ENCODE measurements at regions not wholly inside any gene's neighbourhood (a gene's known extent, or its start where the extent isn't known, plus 50 kb on each side); places are given as distances from the start of the nearest gene placed in this dataset.
"Not testable (repeated sequence)": the region's sequence is repeated elsewhere in the genome, so short reads cannot be mapped to it uniquely, and the experiment has no call there.

- no peak for DNase-seq
Measured at GRCh38 chr1:83505148-83505547, 493.8 kb downstream of the TTLL7 start.

GRCh38 chr1:83503153-83503552 is 495.8 kb downstream of the TTLL7 start:
- no peak for DNase-seq

- no peak for DNase-seq
Measured at GRCh38 chr1:83500987-83501591, 497.8 kb downstream of the TTLL7 start.

- no peak for DNase-seq
Measured at GRCh38 chr1:83500531-83500930, 498.4 kb downstream of the TTLL7 start.

- DNase-seq: no peak
Measured at GRCh38 chr1:83499998-83500397, 498.9 kb downstream of the TTLL7 start.

- DNase-seq: no peak
Measured at GRCh38 chr1:83497563-83497962, 501.4 kb downstream of the TTLL7 start.

- no peak for DNase-seq
Measured at GRCh38 chr1:83495560-83495959, 503.4 kb downstream of the TTLL7 start.

GRCh38 chr1:83493633-83494032 is 505.3 kb downstream of the TTLL7 start:
- no peak for DNase-seq

- DNase-seq: no peak
Measured at GRCh38 chr1:83491930-83492329, 507.0 kb downstream of the TTLL7 start.

- no peak for DNase-seq
Measured at GRCh38 chr1:83490988-83491387, 507.9 kb downstream of the TTLL7 start.

GRCh38 chr1:83488105-83488504 is 510.8 kb downstream of the TTLL7 start:
- not testable (repeated sequence) for DNase-seq

GRCh38 chr1:83487460-83487859 is 511.5 kb downstream of the TTLL7 start:
- not testable (repeated sequence) for DNase-seq

- not testable (repeated sequence) for DNase-seq
Measured at GRCh38 chr1:83485314-83486019, 513.5 kb downstream of the TTLL7 start.

- not testable (repeated sequence) for DNase-seq
Measured at GRCh38 chr1:83481284-83481683, 517.6 kb downstream of the TTLL7 start.

- peak; percentile 14 for DNase-seq
Measured at GRCh38 chr1:83479591-83480239, 519.2 kb downstream of the TTLL7 start.

- not testable (repeated sequence) for DNase-seq
Measured at GRCh38 chr1:83478127-83478526, 520.8 kb downstream of the TTLL7 start.

- not testable (repeated sequence) for DNase-seq
Measured at GRCh38 chr1:83476518-83476917, 522.4 kb downstream of the TTLL7 start.

- DNase-seq: not testable (repeated sequence)
Measured at GRCh38 chr1:83474946-83475345, 524.0 kb downstream of the TTLL7 start.

GRCh38 chr1:83473986-83474385 is 524.9 kb downstream of the TTLL7 start:
- DNase-seq: not testable (repeated sequence)

- not testable (repeated sequence) for DNase-seq
Measured at GRCh38 chr1:83472066-83472465, 526.9 kb downstream of the TTLL7 start.

- DNase-seq: not testable (repeated sequence)
Measured at GRCh38 chr1:83471272-83471671, 527.7 kb downstream of the TTLL7 start.

GRCh38 chr1:83468336-83468735 is 530.6 kb downstream of the TTLL7 start:
- DNase-seq: not testable (repeated sequence)

GRCh38 chr1:83457735-83458248 is 541.1 kb downstream of the TTLL7 start:
- DNase-seq: peak; percentile 1

- not testable (repeated sequence) for DNase-seq
Measured at GRCh38 chr1:83457281-83457680, 541.7 kb downstream of the TTLL7 start.

All from DMS79 treated with DMSO at 0.1 percent for 48 hours (cell line).